Ramos (cell line): ENCODE measurements at regions not wholly inside any gene's neighbourhood (a gene's known extent, or its start where the extent isn't known, plus 50 kb on each side); places are given as distances from the start of the nearest gene placed in this dataset.

ENCODE experiments used
- in situ Hi-C: fragments of 300-500 bp; cut with MboI; formaldehyde crosslinking; loops from one replicate; pipeline ENCODE4 v1.14.3; 2022; ENCODE audit warnings: low sequenced_read_pairs; ENCODE audit not compliant: unreplicated experiment

DNA sequence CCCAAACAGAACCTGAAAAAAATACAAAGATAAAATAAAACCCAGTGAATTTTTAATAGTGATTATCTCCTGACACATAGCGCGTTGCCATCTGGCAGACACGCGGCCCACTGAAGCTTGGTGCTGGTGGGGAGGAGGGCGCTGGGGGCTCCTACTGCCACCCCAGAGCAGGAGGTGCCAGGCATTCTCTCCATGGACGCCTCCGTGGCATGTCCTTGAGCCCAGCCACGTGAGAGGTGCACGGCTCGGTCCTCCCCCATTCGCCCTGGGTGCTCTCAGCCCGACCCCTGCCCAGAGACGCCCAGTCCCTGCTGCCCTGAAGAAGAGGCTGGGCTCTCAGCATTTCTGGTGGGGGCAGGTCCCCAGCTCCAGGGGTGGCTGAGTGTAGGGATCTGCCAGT, 142.2 kb upstream of the GSE1 start:
- in situ Hi-C loops: no loop called here

DNA sequence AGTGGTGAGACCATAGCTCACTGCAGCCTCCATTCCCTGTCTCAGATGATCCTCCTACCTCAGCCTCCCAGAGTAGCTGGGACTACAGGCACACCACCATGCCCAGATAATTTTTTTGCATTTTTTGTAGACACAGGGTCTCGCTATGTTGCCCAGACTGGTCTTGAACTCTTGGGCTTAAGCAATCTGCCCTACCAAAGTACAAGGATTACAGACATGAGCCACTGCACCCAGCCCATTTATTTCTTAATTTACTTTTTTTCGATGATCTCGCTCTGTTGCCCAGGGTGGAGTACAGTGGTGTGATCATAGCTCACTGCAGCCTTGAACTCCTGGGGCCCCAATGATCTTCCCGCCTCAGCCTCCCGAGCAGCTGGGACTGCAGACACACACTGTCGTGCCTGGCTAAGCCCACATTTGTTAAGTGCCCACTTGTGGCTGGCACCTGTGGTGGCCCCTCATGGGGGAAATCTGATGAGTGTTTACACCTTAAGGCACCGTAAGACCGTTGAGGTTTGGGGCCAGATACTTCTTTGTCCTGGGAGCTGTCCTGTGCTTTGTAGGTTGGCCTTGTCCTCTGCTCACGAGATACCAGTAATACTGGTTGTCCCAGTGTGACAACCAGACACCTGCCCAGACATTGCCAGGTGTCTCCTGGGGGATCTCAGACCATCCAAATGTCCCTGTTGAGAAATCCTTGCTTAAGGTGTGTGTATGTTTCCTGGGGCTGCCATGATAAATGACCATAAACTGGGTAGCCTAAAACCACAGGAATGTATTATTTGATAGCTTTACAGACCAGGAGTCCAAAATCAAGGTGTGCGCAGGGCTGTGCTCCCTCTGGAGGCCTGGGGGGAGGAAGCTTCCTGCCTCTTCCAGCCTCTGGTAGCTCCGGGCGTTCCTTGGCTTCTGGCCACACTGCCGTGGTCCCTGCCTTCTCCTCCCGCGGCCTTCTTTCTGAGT, 141.4 kb upstream of the GSE1 start:
- in situ Hi-C loops: no loop called here

DNA sequence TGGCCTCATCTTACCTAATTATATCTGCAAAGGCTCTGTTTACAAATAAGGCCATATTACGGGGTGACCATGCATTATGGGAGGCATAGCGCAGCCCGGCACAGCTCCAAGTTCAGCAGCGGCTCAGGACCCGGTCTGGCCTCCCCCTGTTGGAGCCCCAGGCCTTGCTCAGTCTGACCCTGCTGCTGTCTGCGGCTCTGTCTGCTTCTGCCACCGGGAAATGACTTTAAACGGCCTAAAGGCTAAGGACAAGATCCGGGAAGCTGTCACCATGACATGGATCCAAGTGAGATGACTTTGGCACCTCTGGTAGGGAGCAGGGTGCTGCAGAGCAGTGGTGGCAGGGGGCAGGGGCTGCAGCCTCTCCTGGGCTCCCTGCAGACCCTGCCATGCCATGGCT, 140.6 kb upstream of the GSE1 start:
- in situ Hi-C loops: no loop called here

DNA sequence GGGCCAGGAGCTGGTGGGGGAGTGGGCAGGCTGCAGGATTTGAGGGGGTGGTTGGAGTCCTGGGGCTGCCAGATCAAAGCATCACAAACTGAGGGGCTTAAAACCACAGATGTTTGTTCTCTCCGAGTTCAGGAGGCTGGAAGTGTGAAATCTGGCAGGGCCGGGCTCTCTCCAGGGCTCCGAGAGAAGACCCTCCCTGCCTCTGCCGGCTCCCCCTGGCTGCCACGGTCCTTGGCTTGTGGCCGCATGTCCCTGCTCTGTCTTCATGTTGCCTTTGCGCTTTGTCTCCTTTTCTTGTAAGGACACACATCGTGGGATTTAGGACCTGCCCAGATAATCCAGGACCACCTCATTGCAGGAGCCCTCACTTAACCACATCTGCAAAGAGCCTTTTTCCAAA, 139.8 kb upstream of the GSE1 start:
- in situ Hi-C loops: no loop called here

DNA sequence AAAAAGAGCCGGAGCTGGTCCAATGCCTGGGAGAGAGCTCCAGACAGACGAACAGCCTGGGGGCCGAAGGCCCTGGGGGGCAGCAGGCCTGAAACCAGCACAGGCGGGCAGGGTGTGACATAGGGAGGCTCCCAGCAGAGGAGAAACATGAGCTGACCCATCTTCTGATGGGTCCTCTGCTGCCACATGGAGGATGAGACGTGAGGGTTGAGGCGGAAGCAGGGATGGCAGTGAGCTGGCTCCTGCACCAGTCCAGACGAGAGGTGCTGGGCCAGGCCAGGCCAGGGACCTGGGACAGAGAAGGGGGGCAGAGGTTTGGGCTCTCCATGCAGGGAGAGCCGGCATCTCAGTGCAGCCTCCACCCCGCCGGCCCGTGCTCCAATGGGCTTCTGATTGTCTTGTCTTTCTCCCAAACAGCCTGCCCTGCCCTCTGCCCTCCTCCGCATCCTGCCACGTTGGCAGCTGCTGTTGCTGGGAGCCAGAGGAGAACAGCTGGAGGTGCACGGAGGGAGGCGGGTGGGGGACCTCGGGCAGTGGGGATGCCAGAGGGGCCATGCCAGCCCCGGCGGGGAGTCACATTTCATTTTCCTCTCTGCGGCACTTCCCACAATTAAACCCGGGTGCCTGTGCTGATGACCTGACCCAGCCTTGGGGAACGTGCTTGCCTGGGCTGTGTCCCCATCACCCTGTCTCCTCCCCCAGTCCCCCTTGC, 139.1 kb upstream of the GSE1 start:
- in situ Hi-C loops: no loop called here

DNA sequence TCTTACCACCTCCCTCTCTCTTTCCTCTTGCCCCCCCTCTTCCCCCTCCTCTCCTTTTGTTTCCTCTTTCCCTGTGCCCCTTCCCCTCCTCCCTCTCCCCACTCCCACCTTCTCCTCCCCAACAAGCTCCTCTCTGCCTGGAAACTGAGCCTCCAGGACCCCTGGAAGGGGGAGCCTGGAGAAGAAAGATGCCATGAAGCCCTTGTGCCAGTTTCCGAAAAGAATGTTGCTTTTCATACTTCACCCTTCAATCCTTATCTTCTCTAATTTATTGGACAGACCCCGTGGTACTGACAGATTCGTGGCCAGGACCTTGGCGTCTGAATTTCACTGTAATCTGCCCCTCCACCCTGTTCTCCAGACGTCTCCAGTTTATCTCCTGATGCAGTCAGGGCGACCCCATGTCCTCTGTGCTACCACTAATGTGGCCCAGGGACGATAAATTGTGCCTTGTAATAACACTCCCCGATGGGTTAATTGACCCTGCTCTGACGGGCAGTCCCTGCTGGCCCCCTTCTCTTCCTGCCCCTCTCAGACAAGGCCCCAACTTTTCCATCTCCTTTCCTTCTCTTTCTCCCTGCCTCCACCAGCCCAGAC, 138.4 kb upstream of the GSE1 start:
- in situ Hi-C loops: no loop called here

DNA sequence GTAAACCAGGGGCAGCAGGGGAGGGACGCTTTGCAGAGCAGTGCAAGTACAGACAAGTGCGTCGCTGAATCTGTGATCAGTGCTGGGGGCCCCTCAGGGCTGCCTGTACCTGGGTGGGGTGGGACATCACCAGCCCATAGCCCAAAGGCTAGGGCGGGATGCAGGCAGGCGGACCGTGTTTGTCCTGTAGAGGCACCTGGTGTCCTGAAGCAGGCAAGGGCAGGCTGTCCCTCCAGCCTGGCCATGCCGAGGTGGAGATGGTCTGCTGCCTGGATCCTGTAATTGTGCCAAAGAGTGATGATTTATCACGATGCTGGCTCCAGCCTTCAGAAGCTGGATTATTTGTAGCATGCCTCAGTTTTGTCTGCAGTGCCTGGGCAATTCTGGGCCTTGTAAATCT, 137.9 kb upstream of the GSE1 start:
- in situ Hi-C loops: no loop called here

DNA sequence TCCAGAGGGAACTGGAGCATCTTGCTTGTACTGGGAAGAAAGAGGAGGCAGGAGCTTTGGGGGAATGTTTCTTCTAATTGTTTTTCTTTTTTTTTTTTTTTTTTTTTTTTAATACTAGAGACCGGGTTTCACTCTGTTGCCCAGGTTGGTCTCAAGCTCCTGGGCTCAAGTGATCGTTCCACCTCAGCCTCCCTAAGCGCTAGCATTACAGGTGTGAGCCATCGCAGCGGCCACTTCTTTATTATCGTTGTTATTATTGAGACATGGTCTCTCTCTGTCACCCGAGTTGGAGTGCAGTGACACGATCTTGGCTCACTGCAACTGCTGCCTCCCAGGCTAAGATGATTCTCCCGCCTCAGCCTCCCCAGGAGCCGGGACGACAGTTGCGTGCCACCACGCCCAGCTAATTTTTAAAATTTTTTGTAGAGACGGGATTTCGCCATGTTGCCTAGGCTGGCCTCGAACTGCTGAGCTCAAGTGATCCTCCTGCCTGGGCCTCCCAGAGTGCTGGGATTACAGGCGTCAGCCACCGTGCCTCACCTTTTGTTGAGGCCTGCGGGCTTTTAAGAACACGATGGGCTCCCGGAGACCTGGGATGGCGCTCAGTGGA, 137.3 kb upstream of the GSE1 start:
- in situ Hi-C loops: no loop called here

DNA sequence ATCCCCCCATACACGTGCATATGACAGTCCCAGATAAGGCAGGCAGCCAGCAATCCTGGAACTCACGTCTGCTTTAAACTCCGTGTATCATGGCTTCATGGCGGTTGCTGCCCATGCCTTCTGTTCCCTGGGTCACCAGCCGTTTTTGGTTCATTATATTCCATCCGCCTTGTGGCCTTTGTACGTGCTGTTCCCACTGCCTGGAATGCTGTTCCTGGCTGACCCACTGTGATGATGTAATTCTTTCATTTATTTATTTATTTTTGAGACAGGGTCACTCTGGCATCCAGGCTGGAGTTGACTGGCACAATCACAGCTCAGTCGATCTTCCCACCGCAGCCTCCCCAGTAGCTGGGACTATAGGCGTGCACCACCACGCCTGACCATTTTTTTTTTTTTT, 136.7 kb upstream of the GSE1 start:
- in situ Hi-C loops: no loop called here

DNA sequence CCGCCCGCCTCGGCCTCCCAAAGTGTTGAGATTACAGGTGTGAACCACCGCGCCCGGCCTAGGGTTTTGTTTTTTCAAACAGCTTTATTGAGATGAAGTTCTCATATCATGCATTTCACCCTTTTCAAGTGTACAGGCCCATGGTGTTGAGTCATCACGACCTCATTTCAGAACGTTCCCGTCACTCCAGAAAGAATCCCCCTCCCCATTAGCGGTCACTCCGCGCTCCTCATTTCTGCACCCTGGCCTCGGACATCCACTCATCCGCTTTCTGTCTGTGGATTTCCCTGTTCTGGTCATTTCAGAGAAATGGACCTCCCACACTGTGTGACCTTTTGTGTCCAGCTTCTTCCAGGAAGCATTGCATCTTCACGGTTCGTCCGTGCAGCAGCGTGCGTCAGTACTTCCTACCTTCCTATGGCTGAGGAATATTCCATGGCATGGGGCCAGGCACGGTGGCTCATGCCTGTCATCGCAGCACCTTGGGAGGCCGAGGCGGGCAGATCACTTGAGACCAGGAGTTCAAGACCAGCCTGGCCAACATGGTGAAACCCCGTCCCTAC, 135.2 kb upstream of the GSE1 start:
- in situ Hi-C loops: no loop called here

DNA sequence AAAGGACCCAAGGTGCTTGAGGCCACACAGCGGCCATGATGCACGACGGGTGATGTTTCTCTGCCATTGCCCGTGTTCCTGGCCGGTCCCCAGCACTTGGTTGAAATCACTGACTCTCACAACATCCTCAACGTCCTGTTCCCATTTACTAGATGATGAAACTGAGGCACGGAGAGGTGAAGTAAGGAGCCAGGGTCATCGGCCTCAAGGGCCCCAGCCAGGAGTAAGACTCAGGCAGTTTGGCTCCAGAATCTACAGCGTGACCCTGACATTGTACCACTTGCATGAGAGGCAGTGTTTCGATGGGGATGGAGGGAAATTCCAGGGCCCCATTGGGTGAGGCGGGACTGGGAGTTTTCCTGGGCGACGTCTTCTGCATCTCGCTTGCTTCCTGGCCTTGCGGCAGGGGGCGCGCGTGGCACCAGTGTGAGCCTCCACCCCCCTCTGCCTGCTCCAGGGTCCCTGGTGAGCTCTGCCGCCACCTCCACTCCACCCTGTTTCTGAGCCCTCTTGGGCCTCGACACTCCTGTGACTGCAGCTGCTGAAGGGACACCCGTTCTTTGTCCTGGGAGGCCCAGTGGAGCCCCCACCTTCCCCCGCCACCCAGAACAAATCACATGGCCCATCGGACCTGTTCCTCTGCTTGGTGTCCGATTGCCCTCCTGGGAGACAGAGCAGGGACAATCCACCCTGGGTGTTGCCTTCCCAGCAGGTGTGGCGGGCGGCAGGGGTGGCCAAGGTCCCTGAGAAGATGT, 133.0 kb upstream of the GSE1 start:
- in situ Hi-C loops: no loop called here

DNA sequence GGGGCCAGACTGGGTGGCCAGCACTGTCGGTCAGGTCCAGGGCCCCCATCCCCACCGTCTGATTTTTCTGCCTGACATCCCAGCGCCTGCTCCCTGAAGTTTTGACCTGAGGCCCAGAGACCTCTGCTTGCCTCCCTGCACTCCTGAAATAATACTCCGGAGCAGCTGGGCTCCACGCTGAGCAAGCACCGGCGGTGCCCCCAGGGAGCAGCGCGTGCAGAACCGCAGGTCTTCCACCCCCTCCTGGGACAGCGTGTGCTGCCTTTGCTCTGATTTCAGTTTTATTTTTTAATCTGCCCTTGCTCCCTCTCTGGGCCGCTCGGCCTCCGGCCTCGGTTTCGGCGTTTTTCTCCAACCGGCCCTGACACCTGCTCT, 132.4 kb upstream of the GSE1 start:
- in situ Hi-C loops: no loop called here

DNA sequence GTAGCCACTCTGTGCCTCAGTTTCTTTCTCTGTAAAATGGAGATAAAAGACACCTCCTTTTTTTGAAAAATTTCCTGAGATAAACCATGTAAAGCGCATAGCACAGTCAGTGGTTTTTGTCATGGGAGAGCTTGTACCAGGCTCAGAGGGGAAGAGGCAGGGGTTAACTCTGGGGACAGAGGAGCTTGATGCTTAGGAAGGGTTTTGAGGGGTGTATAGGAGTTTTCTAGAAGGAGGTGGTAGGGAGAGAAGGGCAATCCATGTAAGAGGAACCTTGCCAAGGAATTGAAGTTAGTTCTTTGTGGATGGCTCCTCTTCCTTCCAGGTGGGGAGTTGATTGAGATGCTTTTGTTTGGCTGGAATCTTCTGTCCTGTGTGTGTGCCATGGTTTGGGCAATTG, 131.9 kb upstream of the GSE1 start:
- in situ Hi-C loops: no loop called here

DNA sequence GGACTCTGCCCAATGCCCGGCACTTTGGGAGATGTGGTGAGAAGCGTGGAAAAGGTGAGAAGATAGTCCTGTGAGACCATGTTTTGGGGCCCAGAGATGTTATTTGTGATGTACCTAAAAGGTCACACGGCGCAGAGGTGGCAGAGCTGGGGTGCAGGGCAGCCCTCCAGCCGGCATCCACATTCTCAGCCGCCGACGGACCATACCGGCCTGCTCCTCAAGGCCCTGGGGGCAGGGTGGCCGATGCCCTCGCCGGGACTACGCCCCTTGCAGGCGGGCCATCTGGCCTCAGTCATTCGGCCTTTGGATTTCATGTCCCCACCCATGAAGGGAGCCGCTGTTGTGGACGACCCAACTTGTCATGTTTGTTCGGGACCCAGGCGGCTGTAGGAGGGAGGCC, 131.4 kb upstream of the GSE1 start:
- in situ Hi-C loops: no loop called here

DNA sequence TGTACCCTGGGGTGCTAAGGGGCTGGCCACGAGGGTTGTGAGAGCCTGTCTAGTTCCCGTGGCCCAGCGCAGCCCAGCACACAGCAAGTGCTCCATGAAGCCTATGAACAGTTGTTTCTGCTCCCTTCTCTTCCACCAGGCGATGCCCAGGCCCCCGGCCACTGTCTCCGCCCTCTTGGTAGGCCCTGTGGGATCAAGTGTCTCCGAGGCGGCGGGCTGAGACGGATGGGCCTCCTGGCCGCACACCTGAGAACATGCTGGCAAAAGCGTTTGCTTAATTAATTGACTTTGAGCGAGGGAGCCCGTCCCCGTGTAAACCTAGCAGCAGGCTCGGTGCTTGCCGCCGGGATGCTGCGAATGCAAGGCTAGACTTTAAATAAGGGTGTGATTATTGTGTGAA, 129.7 kb upstream of the GSE1 start:
- in situ Hi-C loops: no loop called here

DNA sequence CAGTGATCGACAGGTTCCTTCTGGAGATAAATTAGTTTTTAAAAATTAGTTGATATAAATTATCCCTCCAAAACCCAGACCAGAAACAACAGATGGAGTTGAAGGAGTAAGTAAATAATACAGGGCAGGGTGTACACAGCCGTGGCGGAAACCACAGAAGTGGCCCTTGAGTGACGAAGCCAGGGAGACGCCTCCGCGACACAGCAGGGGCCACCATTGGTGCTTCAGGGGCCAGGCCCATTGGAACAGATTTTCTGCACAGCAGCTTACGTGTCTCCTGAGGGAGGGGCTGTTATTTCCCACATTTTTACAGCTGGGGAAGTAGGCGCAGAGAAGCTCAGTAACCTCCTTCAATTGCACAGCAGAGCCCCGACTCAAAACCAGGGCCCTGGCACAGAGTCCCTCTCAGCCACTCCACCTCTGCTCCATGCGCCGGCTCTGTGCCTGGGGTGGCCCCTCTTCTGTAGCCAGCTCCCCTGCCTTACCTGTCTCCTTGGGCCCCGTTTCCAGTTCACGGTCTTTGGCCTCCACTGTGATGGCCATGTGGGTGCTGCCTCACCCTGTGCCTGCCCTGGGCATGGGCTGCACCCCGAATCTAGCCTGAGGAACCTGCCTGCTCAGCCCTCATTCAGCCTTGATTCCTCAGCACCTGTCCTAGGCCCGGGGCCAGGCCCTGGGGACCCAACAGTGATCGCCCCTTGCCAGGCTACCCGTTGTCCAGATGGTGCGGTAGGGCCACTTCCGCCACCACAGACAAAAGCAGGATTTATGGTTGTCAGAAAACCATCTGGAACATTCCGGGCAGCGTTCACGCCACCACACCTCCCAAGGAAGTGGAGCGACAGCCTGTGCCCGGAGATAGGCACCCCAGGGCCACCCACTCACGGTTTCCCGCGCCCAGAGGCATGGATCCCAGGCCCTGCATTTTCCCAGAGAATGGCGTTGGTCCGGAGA, 128.5 kb upstream of the GSE1 start:
- in situ Hi-C loops: no loop called here

DNA sequence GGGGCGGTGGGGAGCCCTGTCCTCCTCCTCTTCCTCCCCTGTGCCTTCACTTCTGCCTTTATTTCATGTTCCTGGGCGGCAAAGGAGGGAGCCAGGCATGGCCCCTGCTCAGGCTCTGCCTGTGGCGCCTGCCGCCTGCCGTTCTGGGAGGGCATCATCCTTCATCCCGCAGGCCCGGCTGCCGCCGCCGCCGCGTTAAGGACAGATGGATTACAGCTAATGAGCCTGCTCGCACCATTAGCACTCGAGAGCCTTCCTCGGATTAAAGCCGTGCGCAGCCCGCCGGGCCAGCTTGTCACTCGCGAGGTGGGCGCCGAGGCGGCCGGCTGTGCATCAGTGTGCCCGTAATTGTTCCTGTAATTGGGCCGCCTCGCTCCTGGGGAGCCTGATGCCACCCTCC, 127.7 kb upstream of the GSE1 start:
- in situ Hi-C loops: no loop called here

DNA sequence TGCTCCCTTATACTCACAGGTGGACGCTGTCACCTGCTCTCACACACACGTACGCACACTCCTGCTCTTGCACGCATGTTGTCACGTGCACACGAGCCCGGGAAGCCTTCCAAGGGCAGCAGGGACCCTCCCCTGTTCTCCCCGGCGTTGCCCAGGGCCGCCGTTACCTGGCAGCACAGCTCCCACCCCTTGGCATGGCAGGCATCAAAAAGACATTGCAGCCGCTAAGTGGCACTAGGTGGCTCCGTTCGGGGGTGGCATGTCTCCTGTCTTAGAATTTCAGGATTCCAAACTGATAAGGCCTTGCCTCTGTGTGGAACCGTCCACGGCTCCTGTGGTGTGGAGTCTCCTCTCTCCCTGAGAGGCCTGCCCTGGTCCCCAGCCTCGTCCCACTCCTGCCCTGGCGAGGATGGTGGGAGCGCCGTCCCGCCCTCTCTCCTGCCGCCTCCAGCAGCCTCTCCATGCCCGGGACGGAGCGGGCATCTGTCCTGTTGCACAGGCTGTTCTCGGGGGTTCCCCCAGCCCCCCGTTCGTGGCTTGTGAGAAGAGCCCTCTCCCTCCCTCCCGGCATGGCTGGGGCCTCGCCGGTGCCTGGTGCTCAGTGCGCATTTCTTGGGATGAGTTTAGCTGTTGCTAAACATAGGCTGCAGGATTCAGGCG, 126.7 kb upstream of the GSE1 start:
- in situ Hi-C loops: no loop called here
